ENCODE measurements at regions not wholly inside any gene's neighbourhood (a gene's known extent, or its start where the extent isn't known, plus 50 kb on each side); places are given as distances from the start of the nearest gene placed in this dataset.
A peak's percentile ranks its signal among the peaks of the same experiment; 100 is the strongest.
"Not testable (repeated sequence)": the region's sequence is repeated elsewhere in the genome, so short reads cannot be mapped to it uniquely, and the experiment has no call there.

- DNase-seq = not testable (repeated sequence)
Observed at GRCh38 chr21:31819692-31820091, 53.1 kb upstream of the HUNK start.

GRCh38 chr21:31814356-31814755, 58.5 kb upstream of the HUNK start:
- DNase-seq = not testable (repeated sequence)

- DNase-seq = no peak
Observed at GRCh38 chr21:31813862-31814261, 59.0 kb upstream of the HUNK start.

- no peak for DNase-seq
Observed at GRCh38 chr21:31804008-31804394, 68.8 kb upstream of the HUNK start.

DNA sequence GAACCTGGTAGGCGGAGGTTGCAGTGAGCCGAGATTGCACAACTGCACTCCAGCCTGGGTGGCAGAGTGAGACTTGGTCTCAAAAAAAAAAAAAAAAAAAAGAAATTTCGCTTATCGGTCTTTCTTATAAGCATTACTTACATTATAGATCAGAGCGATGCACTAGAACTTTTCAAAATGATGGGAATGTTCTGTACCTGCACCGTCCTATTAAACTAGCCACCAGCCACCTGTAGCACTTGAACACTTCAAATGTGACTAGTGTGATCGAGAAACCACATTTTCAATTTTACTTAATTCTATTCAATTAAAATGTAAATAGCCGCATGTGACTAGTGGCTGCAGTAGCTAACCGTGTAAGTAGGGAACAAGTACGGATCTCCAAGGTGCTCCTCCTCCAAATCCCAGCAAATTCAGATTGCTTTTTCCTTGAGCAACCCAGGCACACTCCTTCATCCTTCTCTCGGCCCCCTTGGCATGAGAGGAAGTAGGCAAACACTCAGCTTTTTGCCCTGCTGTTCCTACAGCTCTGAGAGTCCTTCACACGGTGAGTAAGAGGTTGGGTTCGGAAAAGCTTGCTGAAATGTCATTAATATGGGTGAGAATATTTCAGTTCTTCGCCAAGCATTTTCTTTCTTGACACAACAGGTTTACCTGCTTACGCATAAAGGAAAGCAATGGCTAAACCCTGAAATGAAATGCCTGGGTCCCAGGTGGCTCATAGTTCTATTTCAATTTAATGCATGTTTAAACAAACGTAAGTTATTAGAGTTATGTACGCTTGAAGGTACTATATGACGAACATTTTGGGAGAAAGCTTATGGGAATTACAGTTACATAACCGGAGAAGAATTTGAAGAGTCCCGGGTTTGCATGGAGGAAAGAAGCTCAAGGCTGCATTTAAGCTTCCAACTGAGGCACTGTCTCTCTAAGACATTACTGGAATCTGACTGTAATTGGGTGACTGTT, 69.5 kb upstream of the HUNK start:
- DNase-seq = no peak

DNA sequence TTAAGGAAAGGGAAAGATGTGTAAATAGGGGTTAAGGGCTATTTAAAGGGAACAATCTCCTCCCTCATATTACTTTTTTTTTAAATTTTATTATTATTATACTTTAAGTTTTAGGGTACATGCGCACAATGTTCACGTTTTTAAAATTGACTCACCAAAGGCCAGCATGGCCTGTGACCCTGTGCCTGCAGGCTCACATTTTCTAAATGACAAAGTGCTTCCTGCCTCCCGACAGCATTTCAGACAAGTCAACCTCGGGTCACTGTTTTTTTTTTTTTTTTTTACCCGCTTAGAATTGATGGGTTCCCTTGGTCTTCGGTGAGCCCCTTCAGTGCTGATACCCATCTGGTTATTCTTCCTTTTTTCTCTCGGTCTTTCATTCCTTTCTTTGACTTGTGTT, 70.4 kb upstream of the SCAF4 start:
- no peak for DNase-seq

- no peak for DNase-seq
Observed at GRCh38 chr21:31801551-31802219, 69.8 kb upstream of the SCAF4 start.

DNA sequence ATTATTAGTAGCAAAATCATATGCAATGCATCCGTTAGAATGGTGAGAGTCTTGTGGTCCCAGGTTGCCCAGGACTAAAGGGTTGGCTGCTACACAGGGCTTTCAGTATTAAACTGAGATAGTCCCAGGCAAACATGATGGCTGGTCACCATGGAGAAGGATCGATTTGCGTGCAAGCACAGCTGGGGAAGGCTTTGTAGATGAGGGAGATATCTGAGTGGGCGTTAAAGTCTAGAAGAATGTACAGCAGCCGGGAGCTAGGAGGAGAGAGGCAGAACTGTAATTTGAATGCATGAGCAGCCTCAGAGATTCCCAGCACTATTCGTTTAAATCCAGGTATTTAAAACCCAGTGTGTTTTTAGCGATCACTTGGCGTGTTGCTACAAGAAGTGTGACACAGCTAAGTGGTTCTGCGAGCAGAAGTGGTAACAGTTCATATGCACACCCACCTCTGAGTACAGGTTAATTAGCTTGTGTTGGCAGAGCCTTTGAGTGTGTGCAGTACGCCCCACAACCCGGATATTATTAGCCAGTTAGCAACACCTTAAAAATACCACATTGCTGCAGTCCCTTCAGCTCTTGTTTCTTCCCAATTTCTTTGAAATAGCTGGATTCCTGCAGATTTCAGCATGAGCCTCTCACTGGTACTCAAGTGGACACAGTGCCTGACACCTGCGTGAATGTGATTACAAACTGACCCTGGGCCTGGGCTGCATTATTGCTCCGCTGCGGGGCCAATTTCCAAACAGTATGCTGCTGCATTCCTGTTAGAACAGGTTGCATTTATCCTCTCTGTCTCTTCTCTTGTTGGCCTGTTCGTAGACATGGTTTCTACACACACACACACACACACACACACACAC, 67.2 kb upstream of the SCAF4 start:
- DNase-seq = no peak

DNA sequence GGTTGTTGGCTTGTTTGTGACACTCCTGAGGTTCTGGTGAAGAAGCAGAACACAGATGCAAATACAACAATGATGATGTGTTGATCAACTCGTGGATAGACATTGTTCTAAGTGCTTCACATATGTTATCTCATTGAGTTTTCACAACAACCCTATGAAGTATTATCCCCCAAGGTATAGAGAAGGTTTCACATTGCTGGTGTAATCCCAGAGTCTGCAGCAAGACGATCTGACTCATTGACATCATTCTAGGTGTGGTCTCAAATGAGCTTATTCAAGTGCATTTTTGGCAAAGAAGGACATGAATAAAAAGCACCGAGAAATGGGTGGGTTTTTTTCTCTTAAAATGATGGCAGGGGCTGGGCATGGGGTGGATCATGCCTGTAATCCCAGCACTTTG, 64.1 kb upstream of the SCAF4 start:
- DNase-seq = no peak

DNA sequence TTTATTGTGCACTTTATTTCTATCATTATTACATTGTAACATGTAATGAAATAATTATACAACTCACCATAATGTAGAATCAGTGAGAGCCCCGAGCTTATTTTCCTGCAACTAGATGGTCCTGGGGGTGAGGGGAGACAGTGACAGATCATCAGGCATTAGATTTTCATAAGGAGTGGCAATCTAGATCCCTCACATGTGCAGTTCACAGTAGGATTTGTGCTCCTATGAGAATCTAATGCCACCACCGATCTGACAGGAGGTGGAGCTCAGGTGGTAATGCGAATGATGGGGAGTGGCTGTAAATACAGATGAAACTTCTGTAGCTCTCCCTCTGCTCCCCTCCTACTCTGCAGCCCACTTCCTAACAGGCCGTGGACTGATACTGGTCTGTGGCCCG, 58.5 kb upstream of the SCAF4 start:
- DNase-seq = not testable (repeated sequence)

DNA sequence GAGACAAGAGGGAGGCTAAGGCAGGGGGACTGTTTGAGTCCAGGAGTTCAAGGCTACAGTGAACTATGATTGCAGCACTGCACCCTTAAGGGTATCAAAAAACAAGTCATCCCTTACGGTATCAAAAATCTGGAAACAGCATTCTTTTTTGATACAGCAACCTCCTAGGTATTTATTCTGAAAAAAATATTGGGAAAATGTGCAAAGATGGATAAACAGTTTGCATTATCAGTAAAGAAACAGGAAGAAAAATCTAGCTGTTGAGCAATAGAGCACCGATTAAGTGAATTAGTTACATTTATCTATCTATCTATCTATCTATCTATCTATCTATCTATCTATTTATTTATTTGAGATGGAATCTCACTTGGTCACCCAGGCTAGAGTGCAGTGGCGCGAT, 56.7 kb upstream of the SCAF4 start:
- no peak for DNase-seq

DNA sequence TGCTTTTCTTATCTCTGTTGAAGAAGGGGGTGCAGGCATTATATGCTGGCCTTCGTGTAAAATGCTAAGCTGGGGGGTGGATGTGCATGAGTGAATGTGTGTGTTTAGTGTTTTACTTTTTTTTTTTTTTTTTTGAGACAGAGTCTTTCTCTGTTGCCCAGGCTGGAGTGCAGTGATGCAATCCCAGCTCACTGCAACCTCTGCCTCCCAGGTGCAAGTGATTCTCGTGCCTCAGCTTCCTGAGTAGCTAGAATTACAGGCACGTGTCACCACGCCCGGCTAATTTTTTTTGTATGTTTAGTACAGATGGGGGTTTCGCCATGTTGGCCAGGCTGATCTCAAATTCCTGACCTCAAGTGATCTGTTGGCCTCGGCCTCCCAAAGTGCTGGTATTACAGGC, 55.8 kb upstream of the SCAF4 start:
- not testable (repeated sequence) for DNase-seq

DNA sequence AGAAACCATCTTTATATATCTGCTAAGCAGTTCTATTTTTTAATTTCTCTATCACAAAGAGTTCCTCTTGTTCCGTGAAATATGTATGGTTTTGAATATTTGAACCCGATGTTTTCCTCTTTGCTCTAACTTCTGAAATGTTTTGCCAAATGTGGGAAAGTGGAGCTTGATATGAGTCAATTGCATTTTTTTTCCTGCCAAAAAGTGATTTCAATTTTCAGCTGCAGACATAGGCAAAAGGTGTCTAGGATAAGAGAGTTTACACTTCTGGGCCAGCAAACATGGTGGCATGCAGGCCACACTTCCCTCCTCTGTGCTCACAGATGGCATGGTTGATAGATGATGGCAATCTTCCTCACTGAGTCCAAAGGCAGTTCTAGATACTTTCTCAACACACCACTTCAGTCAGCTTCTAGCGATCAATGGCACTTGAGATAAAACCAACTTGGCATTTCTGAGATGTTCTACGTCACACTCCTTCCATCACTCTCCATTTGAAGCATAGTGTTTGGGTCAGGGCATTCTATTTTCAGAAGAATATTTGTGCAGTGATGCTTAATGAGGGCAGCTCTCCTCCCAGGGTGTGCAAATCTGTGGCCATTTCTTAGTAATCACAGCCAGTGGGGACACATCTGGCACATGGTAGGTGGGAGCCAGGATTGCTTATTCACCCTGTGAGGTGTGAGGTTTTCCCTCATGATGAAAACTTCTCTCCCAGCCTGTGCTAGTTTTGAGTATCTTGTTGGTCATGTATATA, 54.4 kb upstream of the SCAF4 start:
- no peak for DNase-seq

GRCh38 chr21:31785237-31786163, 53.6 kb upstream of the SCAF4 start:
- DNase-seq = peak; percentile 74

DNA sequence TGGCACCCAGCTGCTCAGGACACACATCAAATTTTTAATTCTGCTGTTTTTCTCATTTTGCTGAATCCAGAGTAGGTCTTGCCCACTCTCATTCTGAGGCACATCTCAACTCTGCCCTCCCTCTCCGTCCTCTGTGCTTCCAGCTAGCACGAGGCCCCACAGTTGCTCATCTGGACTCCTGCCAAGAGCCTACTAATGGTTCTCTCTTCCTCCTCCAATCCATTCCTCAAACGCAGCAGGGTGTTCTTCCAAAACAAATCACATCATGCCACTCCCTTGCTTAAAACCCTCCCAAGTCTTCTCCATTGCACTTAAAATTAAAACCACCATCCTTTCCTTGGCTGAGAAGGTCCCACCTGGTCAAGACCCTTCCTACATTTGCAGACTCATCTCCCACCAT, 49.8 kb upstream of the SCAF4 start:
- DNase-seq = no peak

All from stimulated activated CD4-positive, alpha-beta T cell treated with anti-CD3 and anti-CD28 coated beads, Interleukin-15, amount 100 ng/mL, for 24 hours (primary cell).